Fibroblast of lung (primary cell): ENCODE measurements at regions not wholly inside any gene's neighbourhood (a gene's known extent, or its start where the extent isn't known, plus 50 kb on each side); places are given as distances from the start of the nearest gene placed in this dataset.

Experiments used
- DNase-seq, 2 donors: peaks; one replicate each; pipeline versions ENCODE4 v3.0.0 to v3.0.0-alpha.2; 2010; ENCODE audit warnings: low read depth in 2 of 2
- H2AFZ ChIP-seq: 2 replicates; pipeline ENCODE4 v1.5.1; 2012; ENCODE audit warnings: low read length, control low read depth, inconsistent platforms
- H3K27ac ChIP-seq: 2 replicates; pipeline ENCODE4 v1.5.1; 2011; ENCODE audit warnings: low read length, control low read depth; ENCODE audit not compliant: insufficient read depth
- H3K27me3 ChIP-seq: 2 replicates; pipeline ENCODE4 v1.5.1; 2011; ENCODE audit warnings: mild to moderate bottlenecking, low read length; ENCODE audit not compliant: control insufficient read depth, insufficient read depth
- H3K36me3 ChIP-seq: 2 replicates; pipeline ENCODE4 v1.5.1; 2011; ENCODE audit warnings: low read length; ENCODE audit not compliant: control insufficient read depth, insufficient read depth
- H3K4me1 ChIP-seq: 2 replicates; pipeline ENCODE4 v1.5.1; 2011; ENCODE audit warnings: low read length; ENCODE audit not compliant: control insufficient read depth, insufficient read depth; ENCODE audit errors: extremely low read depth
- H3K4me2 ChIP-seq: 2 replicates; pipeline ENCODE4 v1.5.1; 2011; ENCODE audit warnings: low read length, control low read depth; ENCODE audit not compliant: insufficient read depth; ENCODE audit errors: extremely low read depth
- H3K4me3 ChIP-seq, 4 experiments: fragments of 200-600 bp in 1 of 4; sonication (generic) in 1 of 4; replicated peaks in 1 of 4; 2 replicates each; pipeline ENCODE4 v1.5.1; 2011 to 2016; ENCODE audit warnings: low read length in 4 of 4, low read depth in 3 of 4, mild to moderate bottlenecking in 3 of 4, control low read depth in 2 of 4, inconsistent platforms in 1 of 4, mixed read lengths in 1 of 4; ENCODE audit not compliant: insufficient read depth in 1 of 4; ENCODE audit errors: control extremely low read depth in 1 of 4
- H3K79me2 ChIP-seq: 2 replicates; pipeline ENCODE4 v1.5.1; 2012; ENCODE audit warnings: mild to moderate bottlenecking, low read length, inconsistent platforms; ENCODE audit not compliant: control insufficient read depth, insufficient read depth
- H3K9ac ChIP-seq: 2 replicates; pipeline ENCODE4 v1.5.1; 2011; ENCODE audit warnings: mild to moderate bottlenecking, low read length, control low read depth; ENCODE audit not compliant: insufficient read depth
- H3K9me3 ChIP-seq: 2 replicates; pipeline ENCODE4 v1.5.1; 2012; ENCODE audit warnings: low read depth, low read length; ENCODE audit not compliant: control insufficient read depth, insufficient read depth
- H4K20me1 ChIP-seq: 2 replicates; pipeline ENCODE4 v1.5.1; 2011; ENCODE audit warnings: low read length; ENCODE audit not compliant: control insufficient read depth, insufficient read depth; ENCODE audit errors: extremely low read depth
- EZH2 ChIP-seq: IDR thresholded peaks from 2 replicates; pipeline ENCODE4 v1.5.1; 2012; ENCODE audit warnings: low read length, control low read depth, mild to moderate bottlenecking; ENCODE audit errors: missing control alignments
- TF ChIP-seq, protein P1 (sequence below), 2 donors: IDR thresholded peaks in 1 of 2; conservative IDR thresholded peaks in 1 of 2; 1 replicate in 1 of 2; 2 replicates in 1 of 2; pipeline ENCODE4 v1.5.1; 2011 to 2012; ENCODE audit warnings: low read length in 2 of 2, control low read depth in 1 of 2, inconsistent platforms in 1 of 2, low read depth in 1 of 2, mild to moderate bottlenecking in 1 of 2

DNA sequence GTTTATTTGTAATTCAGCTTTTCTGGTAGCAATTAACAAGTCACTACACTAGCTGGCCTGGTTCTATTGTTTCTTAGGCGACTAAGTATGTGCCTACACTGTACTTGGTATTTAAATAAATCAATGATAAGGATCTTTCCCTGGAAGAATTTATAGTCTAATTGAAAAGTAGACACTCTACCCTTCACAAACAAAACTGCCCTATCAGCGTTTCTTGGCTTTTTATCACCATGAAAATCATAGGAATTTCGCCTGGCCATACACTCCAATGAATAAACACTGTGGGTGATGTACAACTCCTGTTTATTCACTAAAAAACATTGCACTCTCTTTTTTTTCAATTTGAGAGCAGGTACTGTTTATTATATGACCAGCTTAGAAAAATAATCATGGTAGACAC, 702.9 kb upstream of the ADGRL2 start:
- no peaks in the 10 kb centered on the region for H3K79me2 ChIP-seq
- H3K4me1 ChIP-seq: no peaks in the 10 kb centered on the region
- no peak overlapping the region for H3K4me3 ChIP-seq
- no peak overlapping the region for H3K9ac ChIP-seq
- no peak for TF ChIP-seq EZH2
- TF ChIP-seq, protein P1, sequence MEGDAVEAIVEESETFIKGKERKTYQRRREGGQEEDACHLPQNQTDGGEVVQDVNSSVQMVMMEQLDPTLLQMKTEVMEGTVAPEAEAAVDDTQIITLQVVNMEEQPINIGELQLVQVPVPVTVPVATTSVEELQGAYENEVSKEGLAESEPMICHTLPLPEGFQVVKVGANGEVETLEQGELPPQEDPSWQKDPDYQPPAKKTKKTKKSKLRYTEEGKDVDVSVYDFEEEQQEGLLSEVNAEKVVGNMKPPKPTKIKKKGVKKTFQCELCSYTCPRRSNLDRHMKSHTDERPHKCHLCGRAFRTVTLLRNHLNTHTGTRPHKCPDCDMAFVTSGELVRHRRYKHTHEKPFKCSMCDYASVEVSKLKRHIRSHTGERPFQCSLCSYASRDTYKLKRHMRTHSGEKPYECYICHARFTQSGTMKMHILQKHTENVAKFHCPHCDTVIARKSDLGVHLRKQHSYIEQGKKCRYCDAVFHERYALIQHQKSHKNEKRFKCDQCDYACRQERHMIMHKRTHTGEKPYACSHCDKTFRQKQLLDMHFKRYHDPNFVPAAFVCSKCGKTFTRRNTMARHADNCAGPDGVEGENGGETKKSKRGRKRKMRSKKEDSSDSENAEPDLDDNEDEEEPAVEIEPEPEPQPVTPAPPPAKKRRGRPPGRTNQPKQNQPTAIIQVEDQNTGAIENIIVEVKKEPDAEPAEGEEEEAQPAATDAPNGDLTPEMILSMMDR (conservative IDR thresholded peaks at IDR 0.05 in 1 of 2, IDR thresholded peaks at IDR 0.05 in 1 of 2; ENCODE audit: low read depth in 1 of 2, low read length in 2 of 2): no peak
- no peak for DNase-seq
- no peaks in the 10 kb centered on the region for H3K36me3 ChIP-seq
- no peaks in the 10 kb centered on the region for H4K20me1 ChIP-seq
- no peaks in the 10 kb centered on the region for H3K9me3 ChIP-seq
- H3K4me2 ChIP-seq: no peak overlapping the region
- no peaks in the 10 kb centered on the region for H3K27me3 ChIP-seq
- H2AFZ ChIP-seq: no peak overlapping the region
- H3K27ac ChIP-seq: no peak overlapping the region

DNA sequence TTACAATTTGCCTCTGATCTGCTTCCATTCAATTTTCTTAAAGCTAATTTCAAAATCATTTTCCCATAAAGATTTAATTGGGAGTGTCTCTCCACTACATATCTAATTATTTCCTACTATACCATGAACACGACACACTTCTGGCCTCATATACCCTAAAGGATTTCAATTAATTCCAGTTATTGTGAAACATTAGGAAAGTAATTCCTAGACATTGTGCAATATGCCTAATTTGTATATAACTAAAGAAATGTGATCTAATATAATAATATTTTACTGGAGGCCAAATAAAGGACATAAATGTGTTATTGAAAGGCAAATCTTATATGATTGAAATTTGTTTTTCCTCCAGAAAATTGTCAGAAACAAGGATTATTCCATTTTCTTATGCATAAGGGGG, 727.2 kb upstream of the ADGRL2 start:
- TF ChIP-seq EZH2: no peak
- TF ChIP-seq, protein P1 (conservative IDR thresholded peaks at IDR 0.05 in 1 of 2, IDR thresholded peaks at IDR 0.05 in 1 of 2; ENCODE audit: low read depth in 1 of 2, low read length in 2 of 2): no peak
- DNase-seq: peak in 1 of 2 donors; percentile 38
- Histone ChIP-seq H4K20me1 (no peaks in the 10 kb centered on the region), H3K27ac (no peak overlapping the region), H3K79me2 (no peaks in the 10 kb centered on the region), H3K4me2 (no peak overlapping the region), H3K9me3 (no peaks in the 10 kb centered on the region), H3K4me3 (no peak overlapping the region), H2AFZ (no peak overlapping the region), H3K4me1 (no peaks in the 10 kb centered on the region), H3K36me3 (no peaks in the 10 kb centered on the region), H3K9ac (no peak overlapping the region), H3K27me3 (no peaks in the 10 kb centered on the region)

DNA sequence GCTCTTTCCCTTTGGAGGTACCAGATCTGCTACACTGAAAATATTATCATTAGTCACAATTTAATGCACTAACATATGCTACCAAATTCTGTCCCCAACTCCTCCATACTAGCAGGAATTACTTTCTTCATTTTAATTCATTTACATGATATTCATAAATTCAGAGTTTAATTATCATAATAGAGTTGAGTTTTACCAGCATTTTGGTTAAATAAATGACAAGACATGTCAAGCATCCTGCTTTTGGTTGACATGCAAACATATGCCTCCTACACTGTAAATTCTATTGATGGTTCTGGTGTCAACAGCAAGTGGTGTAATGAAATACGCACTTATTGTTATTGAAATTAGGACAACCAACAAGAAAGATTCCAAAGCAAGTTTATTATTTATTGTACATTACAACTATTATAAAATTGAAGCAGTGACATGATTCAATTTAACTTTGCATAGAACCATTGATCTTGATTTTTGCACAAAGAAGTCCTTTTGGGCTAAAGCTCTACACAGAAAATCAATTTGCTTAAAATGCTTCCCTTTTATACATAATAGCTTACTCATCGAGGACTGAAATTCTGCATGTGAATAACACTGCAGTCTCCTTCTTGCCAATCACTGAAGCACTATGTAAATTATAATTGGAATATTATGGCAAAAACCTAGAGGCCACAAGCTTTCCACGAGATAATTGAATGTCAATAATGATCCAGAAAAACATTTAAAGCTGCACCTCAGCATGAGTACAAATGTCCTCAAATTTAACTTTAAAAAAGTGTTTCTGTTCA, 728.6 kb upstream of the ADGRL2 start:
- H3K27ac ChIP-seq: no peak overlapping the region
- no peaks in the 10 kb centered on the region for H3K4me1 ChIP-seq
- no peaks in the 10 kb centered on the region for H3K9me3 ChIP-seq
- no peak overlapping the region for H3K4me2 ChIP-seq
- H3K9ac ChIP-seq: no peak overlapping the region
- DNase-seq: no peak
- TF ChIP-seq, protein P1 (conservative IDR thresholded peaks at IDR 0.05 in 1 of 2, IDR thresholded peaks at IDR 0.05 in 1 of 2; ENCODE audit: low read depth in 1 of 2, low read length in 2 of 2): no peak
- no peak for TF ChIP-seq EZH2
- no peaks in the 10 kb centered on the region for H3K79me2 ChIP-seq
- H4K20me1 ChIP-seq: no peaks in the 10 kb centered on the region
- H2AFZ ChIP-seq: no peak overlapping the region
- no peaks in the 10 kb centered on the region for H3K36me3 ChIP-seq
- H3K4me3 ChIP-seq: no peak overlapping the region
- H3K27me3 ChIP-seq: no peaks in the 10 kb centered on the region
